ENCODE measurements at regions not wholly inside any gene's neighbourhood (a gene's known extent, or its start where the extent isn't known, plus 50 kb on each side); places are given as distances from the start of the nearest gene placed in this dataset.

DNA sequence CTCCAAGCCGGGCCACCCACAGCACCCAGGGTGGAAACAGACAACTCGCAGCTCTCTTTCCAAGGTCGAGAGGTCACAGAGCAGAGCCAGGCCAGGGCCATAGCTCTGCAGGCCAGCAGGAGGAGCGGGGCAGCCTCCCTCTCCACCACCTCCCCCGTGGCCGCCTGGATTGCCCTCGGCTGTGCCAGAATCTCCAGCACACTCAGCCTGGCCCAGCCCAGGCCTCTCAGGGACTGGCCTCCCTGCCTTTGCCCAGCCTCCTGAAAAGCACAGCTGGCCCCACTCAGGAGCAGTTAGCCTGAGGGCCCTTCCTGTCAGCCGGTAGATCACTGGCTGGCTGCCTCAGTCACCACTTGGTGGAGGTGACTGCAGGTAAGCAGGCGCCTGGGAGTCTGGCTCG is 85.8 kb upstream of the SEC14L1 start:
- H3K27ac ChIP-seq = no peak overlapping the region
- no peak for DNase-seq (ENCODE audit: low spot score in 2 of 2)
- TF ChIP-seq, protein P1, sequence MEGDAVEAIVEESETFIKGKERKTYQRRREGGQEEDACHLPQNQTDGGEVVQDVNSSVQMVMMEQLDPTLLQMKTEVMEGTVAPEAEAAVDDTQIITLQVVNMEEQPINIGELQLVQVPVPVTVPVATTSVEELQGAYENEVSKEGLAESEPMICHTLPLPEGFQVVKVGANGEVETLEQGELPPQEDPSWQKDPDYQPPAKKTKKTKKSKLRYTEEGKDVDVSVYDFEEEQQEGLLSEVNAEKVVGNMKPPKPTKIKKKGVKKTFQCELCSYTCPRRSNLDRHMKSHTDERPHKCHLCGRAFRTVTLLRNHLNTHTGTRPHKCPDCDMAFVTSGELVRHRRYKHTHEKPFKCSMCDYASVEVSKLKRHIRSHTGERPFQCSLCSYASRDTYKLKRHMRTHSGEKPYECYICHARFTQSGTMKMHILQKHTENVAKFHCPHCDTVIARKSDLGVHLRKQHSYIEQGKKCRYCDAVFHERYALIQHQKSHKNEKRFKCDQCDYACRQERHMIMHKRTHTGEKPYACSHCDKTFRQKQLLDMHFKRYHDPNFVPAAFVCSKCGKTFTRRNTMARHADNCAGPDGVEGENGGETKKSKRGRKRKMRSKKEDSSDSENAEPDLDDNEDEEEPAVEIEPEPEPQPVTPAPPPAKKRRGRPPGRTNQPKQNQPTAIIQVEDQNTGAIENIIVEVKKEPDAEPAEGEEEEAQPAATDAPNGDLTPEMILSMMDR (IDR thresholded peaks at IDR 0.05) = no peak
- intact Hi-C loops (cut with DNase I) = no loop called here
- no peaks in the 10 kb centered on the region for H3K4me1 ChIP-seq
- H3K4me3 ChIP-seq = no peak overlapping the region
- H3K9me3 ChIP-seq = no peaks in the 10 kb centered on the region
- H3K27me3 ChIP-seq = peaks cover 6% of the 10 kb centered on the region
- no peaks in the 10 kb centered on the region for H3K36me3 ChIP-seq

DNA sequence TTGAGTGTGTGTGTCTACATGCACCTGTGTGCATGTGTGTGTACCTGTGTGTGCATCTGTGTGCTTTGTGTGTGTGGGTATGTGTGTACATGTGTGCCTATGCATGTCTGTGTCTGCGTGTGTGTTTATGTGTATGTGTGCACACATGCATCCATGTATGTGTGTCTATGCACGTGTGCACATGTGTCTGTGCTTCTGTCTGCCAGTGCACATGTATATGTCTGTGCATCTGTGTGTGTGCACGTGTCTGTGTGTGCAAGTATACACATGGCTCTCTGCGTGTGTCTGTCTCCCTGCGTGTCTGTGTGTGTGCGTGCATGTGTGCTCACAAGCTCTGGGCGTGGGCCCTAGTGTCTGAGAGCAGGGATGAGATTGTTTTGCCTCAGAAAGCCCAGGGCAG is 85.3 kb upstream of the SEC14L1 start:
- intact Hi-C loops (cut with DNase I) = no loop called here
- no peak for DNase-seq (ENCODE audit: low spot score in 2 of 2)
- Histone ChIP-seq H3K9me3 (no peaks in the 10 kb centered on the region), H3K27me3 (peaks cover 6% of the 10 kb centered on the region), H3K36me3 (no peaks in the 10 kb centered on the region), H3K4me1 (no peaks in the 10 kb centered on the region), H3K4me3 (no peak overlapping the region), H3K27ac (no peak overlapping the region)
- TF ChIP-seq, protein P1 (IDR thresholded peaks at IDR 0.05) = no peak

DNA sequence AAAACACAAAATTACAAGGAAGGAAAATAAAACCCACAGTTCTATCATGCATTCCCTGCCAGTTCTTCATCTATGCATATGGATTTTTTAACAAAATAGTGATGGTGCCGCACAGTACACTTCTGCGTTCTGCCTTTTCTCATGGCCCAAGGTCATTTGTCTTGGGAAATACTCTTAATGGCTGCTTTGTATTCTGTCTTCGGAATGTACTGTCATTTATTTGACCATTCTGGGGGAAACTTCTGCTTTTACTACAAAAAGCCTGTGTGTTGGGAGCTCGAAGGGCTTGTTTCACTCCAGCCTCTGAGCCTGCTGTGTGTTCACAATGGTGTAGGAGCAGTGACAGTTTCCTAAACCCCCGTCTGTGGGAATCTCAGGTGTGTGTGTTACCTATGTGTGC is 82.8 kb upstream of the SEC14L1 start:
- TF ChIP-seq, protein P1 (IDR thresholded peaks at IDR 0.05) = no peak
- intact Hi-C loops (cut with DNase I) = no loop called here
- peaks cover 6% of the 10 kb centered on the region for H3K27me3 ChIP-seq
- no peak for DNase-seq (ENCODE audit: low spot score in 2 of 2)
- H3K4me1 ChIP-seq = no peaks in the 10 kb centered on the region
- H3K27ac ChIP-seq = no peak overlapping the region
- H3K9me3 ChIP-seq = no peaks in the 10 kb centered on the region
- no peak overlapping the region for H3K4me3 ChIP-seq
- no peaks in the 10 kb centered on the region for H3K36me3 ChIP-seq

DNA sequence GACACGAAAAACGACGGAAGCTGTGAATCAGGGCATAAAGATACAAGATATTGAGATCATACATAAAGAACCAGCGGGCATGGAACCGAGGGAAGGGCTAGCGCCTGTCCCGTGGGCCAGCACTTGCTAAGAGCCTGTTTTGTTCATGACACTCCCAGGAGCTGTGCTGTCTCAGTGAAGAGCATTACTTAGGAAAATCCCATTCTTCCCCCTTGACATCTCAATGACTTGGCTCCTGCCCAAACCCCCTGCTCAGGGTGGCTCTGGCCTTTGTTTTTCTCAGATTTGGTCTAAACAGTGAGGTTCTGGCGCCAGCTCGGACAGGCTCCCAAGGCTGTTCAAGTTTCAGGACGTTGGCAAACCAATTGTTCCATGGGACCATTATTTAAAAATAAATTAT is 79.1 kb upstream of the SEC14L1 start:
- Histone ChIP-seq H3K27me3 (no peaks in the 10 kb centered on the region), H3K9me3 (no peaks in the 10 kb centered on the region), H3K27ac (no peak overlapping the region), H3K4me1 (no peaks in the 10 kb centered on the region), H3K36me3 (no peaks in the 10 kb centered on the region), H3K4me3 (no peak overlapping the region)
- TF ChIP-seq, protein P1 (IDR thresholded peaks at IDR 0.05) = no peak
- no peak for DNase-seq (ENCODE audit: low spot score in 2 of 2)
- intact Hi-C loops (cut with DNase I) = no loop called here

DNA sequence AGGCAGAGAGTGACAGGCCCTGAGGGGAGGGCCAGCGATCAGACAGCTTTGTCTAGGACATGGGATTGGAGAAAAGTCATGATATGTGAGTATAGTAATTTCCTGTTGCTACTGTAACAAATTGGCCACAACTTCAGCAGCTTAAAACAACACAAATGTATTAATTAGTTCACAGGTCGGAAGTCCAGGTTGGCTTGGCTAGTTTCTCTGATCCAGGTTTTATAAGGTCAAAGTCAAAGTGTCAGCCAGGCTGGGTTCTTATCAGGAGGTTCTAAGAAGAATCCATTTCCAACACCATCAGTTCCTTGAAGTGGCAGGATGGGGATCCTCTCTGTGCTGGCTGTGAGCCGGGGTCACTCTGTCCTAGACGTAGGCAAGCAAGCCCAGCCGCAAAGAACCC is 76.2 kb upstream of the SEC14L1 start:
- TF ChIP-seq, protein P1 (IDR thresholded peaks at IDR 0.05) = no peak
- no peaks in the 10 kb centered on the region for H3K4me1 ChIP-seq

DNA sequence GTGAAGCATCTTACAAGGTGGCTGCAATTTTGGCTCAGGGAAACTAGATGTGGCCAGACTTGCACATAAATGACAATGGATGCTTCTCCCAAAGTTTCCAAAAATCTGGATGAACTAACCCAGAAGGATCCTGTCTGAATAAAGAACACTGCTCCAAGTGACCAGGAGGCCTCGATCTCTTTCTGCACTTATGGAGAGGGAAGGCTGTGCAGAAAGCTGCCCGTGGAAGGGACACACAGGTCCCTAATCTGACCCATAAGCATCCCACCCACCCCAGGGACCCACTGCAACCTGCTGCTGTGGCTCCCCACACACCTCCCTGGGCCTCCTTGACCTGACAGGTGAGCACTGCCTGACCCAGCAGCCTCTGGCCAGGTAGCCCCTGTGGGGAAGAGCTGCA is 74.6 kb upstream of the SEC14L1 start:
- intact Hi-C loops (cut with DNase I) = loop anchor here (1.0 kb wide), 1 partner anchor 198 kb away; the partner anchor contains the start of gene MGAT5B
- Histone ChIP-seq H3K4me3 (no peak overlapping the region), H3K36me3 (no peaks in the 10 kb centered on the region), H3K4me1 (no peaks in the 10 kb centered on the region), H3K9me3 (no peaks in the 10 kb centered on the region), H3K27ac (no peak overlapping the region), H3K27me3 (peaks cover 5% of the 10 kb centered on the region)
- TF ChIP-seq, protein P1 (IDR thresholded peaks at IDR 0.05) = no peak
- DNase-seq (ENCODE audit: low spot score in 2 of 2) = no peak

More for the DNA sequence above, 76.2 kb upstream of the SEC14L1 start:
- Histone ChIP-seq H3K27me3 (peaks cover 5% of the 10 kb centered on the region), H3K4me3 (no peak overlapping the region), H3K9me3 (no peaks in the 10 kb centered on the region), H3K36me3 (no peaks in the 10 kb centered on the region), H3K27ac (no peak overlapping the region)
- DNase-seq (ENCODE audit: low spot score in 2 of 2) = no peak
- intact Hi-C loops (cut with DNase I) = no loop called here

All from ascending aorta (tissue), 2 donors.